Gastrocnemius medialis (tissue), 4 donors: ENCODE measurements at regions not wholly inside any gene's neighbourhood (a gene's known extent, or its start where the extent isn't known, plus 50 kb on each side); places are given as distances from the start of the nearest gene placed in this dataset.

Experiments used
- CTCF ChIP-seq, 5 experiments: fragments of 450-650 bp in 3 of 5; fragments of 200-600 bp in 2 of 5; sonication (generic) in 2 of 5; IDR thresholded peaks in 4 of 5; conservative IDR thresholded peaks in 1 of 5; 1 replicate in 4 of 5; 2 replicates in 1 of 5; pipeline ENCODE4 v1.5.1; 2016 to 2019; ENCODE audit warnings: antibody characterized with exemption in 5 of 5, mild to moderate bottlenecking in 3 of 5, moderate library complexity in 3 of 5
- POLR2A ChIP-seq, 2 donors: fragments of 450-650 bp; IDR thresholded peaks; one replicate each; pipeline ENCODE4 v1.6.1; 2017; ENCODE audit warnings: antibody characterized with exemption in 2 of 2, mild to moderate bottlenecking in 2 of 2, moderate library complexity in 2 of 2

- no peak for TF ChIP-seq POLR2A (IDR thresholded peaks at IDR 0.05)
- no peak for TF ChIP-seq CTCF (IDR thresholded peaks at IDR 0.05 in 4 of 5, conservative IDR thresholded peaks at IDR 0.05 in 1 of 5)
Measured at GRCh38 chr7:84337429-84337828, 142.8 kb upstream of the SEMA3A start.
